G401 (cell line): ENCODE measurements at regions not wholly inside any gene's neighbourhood (a gene's known extent, or its start where the extent isn't known, plus 50 kb on each side); places are given as distances from the start of the nearest gene placed in this dataset.
"Not testable (repeated sequence)": the region's sequence is repeated elsewhere in the genome, so short reads cannot be mapped to it uniquely, and the experiment has no call there.

Source experiments
- DNase-seq: peaks from one replicate; pipeline ENCODE4 v3.0.0-alpha.2; 2015; ENCODE audit warnings: low spot score
- in situ Hi-C: cut with HindIII; loops from 2 replicates; pipeline ENCODE4 v1.10.0; 2016; ENCODE audit warnings: low sequenced_read_pairs, mixed read lengths

DNA sequence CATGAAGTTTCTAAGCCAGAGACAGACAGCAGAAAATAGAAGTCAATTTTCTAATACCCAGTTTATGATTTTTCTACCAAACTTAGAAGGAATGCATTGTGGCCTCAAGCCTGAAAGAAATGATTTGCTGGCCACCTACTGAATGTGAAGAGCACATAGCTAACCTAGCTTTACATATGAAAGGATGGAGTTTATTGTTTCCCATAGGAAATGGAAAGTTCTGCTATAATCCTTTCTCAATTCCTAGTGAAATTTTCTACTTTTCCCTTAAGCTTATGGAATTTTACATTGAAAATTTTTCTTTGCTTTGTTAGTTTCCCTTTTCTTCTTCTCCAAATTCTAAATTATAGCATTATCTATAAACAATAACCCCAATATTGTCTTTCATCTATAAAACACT, 110.1 kb downstream of the TMEM167A start:
- no peak for DNase-seq
- in situ Hi-C loops = no loop called here

DNA sequence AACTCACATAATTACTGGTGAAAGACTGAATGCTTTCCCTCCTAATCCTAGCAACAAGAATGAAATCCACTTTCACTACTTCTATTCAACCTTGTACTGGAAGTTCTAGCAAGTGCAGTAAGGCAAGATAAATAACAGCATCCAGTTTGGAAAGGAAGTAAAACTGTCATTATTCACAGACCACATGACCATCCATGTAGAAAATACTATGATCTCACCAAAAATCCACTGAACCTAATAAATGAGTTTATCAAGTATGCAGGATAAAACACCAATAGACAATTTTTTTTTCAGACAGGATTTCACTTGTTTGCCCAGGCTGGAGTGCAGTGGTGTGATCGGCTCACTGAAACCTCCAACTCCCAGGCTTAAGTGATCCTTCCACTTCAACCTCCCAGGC, 117.7 kb downstream of the TMEM167A start:
- in situ Hi-C loops = no loop called here
- DNase-seq = no peak

DNA sequence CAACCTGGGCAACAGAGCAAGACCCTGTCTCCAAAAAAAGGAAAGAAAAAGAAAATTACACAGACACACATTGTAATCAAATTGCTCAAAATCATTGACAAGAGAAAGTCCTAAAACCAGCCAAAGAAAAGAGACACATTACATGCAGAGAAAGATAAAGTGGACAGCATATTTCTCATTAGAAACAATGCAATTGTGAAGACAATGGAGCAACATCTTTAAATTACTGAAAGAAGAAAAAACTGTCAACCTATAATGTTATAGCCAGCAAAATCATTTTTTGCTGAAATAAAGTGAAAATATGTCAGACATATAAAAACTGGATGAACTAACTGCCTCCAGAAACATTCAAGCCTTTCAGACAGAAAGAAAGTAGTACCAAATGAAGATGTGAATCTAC, 120.6 kb downstream of the TMEM167A start:
- in situ Hi-C loops = no loop called here
- no peak for DNase-seq

DNA sequence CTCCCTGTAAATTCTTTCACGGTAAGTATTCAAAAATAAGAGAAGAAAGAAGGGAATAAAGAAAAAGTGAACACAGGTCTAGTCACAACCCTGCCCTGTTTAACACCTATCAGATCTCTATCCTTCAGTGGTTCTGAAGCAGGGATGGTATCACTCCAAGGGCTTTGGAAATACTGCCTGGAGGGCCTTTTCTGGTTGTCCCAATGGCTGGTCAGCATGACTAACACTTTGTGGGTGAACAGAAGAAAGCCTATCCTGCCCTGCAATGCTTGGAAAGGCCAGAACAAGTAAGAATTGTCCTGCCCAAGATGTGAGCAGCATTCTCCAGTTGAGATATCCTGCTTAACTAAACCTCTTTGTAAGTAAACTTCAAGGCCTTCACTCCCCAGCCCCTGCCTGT, 124.9 kb downstream of the TMEM167A start:
- DNase-seq = no peak
- in situ Hi-C loops = no loop called here

- in situ Hi-C loops = not testable (repeated sequence)
Observed at GRCh38 chr5:82944267-82944666, 132.9 kb downstream of the TMEM167A start.

DNA sequence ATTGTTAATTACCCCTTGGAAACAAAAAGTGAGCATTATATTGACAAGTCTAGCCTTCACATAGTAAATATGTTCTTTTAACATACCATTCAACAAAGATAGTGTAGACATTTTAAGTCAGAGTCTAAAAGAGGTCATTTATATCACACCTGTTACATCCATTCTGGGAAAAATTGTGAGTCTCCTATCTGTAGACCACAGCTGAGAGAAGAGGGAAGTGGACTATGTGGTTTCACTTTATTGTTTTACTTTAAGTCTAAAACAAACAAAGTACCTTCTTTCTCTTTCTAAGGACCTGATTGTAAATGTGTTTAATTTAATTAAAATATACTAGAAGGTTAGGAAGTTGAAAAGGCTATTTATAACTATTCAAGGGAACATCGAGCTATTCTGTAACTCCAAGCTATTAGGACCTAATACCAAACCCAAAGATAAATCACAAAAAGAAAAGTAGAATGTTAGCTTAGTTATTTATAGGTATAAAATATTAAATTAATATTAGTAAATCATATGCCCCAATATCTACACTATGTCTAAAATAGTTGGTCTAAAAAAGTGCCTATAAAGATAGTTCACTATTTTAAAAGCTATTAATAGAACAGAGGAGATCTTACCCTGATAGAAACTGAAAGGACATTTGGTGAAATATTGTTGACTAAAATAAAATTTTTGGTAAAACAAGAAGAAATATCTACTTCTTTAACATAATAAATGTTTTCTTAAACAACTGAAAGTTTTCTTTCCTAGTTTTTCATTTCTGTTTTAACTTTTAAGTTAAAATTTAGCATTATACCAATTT, 134.9 kb downstream of the TMEM167A start:
- in situ Hi-C loops = no loop called here
- no peak for DNase-seq

More at GRCh38 chr5:82944267-82944666, 132.9 kb downstream of the TMEM167A start:
- DNase-seq = not testable (repeated sequence)

GRCh38 chr5:82938901-82939725, 138.1 kb downstream of the TMEM167A start:
- no peak for DNase-seq
- in situ Hi-C loops = no loop called here

- in situ Hi-C loops = not testable (repeated sequence)
Observed at GRCh38 chr5:82932473-82933220, 144.5 kb downstream of the TMEM167A start.

DNA sequence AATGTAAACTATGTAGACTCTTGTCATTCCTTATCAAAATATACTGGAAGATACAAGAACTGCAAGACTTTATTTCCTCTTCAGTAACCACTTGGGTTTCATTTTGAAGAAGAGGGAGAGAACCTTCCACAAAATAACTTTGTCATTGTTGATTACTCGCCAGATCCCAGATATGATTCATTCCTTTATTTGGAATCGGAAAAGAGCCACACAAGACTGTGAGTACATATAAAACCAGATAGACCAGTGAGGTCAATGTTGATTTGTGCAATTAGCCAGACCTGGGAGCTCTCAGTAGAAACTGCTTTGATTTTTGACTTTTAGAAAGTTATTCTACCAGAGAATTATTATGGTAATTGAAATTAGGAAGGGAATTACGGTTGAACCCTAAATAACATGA, 146.1 kb downstream of the TMEM167A start:
- in situ Hi-C loops = no loop called here
- no peak for DNase-seq

More at GRCh38 chr5:82932473-82933220, 144.5 kb downstream of the TMEM167A start:
- DNase-seq = not testable (repeated sequence)

DNA sequence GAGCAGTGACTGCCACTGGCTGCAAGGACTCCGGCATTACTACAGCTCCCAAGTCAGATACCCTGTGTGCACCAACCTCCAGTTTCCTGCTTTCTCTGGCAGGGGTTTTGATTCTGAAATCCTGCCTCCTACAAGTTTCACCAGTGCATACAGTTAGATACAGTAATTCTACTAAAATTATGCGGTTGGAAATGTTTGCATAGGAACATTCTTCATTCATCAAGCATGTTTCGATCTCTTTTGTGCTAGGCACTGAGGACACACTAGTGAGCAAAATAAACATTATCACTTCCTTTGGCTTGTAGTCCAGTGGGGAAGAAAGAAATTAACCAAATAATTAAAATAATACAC, 152.2 kb downstream of the TMEM167A start:
- in situ Hi-C loops = no loop called here
- DNase-seq = no peak

DNA sequence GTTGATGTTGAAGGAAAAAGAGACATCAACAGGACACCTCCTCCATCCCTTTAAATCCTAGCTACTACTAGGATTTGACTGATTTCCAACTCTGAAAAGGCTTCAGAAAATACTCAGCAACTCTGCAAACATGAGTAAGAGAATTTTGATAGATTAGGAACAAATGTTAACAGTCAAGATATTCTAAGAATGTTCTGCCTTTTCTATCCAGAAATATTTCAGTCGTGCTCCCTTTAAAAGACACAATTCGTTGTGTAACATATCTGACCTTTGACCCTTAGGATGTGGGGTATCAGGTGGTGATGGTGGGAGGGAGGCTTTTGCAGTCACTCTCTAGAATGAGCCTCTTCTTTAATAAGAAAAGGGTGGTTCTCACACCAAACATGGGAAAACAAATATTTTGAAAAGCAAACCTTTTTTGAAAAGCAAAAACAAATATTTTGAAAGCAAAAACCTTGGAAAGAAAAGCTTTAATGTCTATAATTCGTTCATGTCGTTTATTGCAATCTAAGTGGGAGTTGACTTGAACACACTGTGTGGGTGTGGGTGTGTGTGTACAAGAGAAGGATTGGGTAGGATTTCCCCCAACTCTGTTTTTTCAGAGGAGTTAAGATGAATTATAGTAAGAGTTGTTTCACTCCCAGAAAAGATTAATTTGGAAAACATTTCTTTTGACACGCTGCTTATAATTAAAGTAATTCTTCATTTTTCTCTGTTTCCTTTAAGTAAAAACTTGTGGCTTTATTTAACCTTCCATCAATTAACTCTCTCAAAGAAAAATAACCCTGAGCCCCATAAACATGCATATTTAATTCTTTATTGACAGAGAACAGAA, 152.8 kb downstream of the TMEM167A start:
- in situ Hi-C loops = no loop called here
- no peak for DNase-seq

- in situ Hi-C loops = no loop called here
- DNase-seq = no peak
Observed at GRCh38 chr5:82922086-82922734, 155.0 kb downstream of the TMEM167A start.

DNA sequence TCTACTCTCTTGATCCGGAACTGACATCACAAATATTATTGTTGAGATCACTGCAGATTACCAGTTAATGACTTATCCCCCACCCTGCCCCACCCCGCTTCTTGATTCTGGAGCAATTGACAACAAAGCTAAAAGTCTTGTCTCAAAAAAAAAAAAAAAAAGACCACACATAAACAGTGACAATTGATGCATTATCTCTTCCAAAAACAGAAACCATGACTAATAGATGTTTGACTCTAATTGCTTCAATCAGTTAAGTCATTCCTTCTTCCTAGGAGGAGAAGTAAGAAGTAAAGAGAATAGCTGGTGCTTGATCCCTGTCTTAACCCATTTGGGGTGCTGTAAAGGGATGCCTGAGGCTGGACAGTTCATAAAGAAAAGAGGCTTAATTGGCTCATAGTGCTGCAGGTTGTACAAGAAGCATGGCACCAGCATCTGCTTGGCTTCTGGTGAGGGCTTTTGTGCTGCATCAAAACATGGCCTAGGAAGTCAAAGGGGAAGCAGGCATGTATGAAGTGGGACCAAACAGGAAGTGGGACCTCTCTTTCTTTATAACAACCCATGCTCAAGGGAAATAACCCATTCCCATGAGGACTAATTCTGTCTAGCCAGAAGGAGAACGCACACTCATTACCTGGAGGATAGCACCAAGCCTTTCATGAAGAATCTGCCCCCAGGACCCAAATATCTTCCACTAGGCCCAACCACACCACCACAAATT, 158.7 kb downstream of the TMEM167A start:
- no peak for DNase-seq
- in situ Hi-C loops = no loop called here

GRCh38 chr5:82917584-82917983, 159.6 kb downstream of the TMEM167A start:
- DNase-seq = no peak
- in situ Hi-C loops = no loop called here

GRCh38 chr5:82913971-82914370, 163.2 kb downstream of the TMEM167A start:
- DNase-seq = no peak
- in situ Hi-C loops = no loop called here

DNA sequence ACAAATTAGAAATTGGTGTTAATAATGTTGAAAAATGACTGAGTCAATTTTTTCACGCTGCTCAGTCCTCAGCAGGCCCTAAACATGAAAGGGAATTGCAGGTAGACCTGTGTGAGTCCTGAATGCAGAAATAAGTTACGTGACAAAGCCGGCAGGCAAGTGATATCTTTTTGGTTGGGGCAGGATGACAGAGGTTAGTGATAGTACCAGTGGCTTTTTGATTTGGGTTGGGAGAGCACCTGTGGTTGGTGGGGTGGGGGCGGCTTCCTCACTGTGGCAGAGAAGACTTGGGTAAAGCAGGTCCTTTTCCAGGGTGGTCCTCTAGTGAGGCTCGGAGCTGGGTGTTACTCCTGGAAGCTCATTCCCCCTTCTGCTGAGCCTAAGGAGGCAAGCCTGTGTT, 164.7 kb downstream of the TMEM167A start:
- DNase-seq = no peak
- in situ Hi-C loops = no loop called here

- no peak for DNase-seq
- in situ Hi-C loops = no loop called here
Observed at GRCh38 chr5:82911910-82912309, 165.3 kb downstream of the TMEM167A start.

- in situ Hi-C loops = no loop called here
- DNase-seq = no peak
Observed at GRCh38 chr5:82910905-82911304, 166.3 kb downstream of the TMEM167A start.
